GM23338 (cell line): ENCODE measurements at regions not wholly inside any gene's neighbourhood (a gene's known extent, or its start where the extent isn't known, plus 50 kb on each side); places are given as distances from the start of the nearest gene placed in this dataset.

Source experiments
- ATAC-seq: fragments of 200-7000 bp; cut with Tn5 transposase; 3 replicates; pipeline ENCODE4 v1.9.1; 2020
- DNase-seq: peaks from one replicate; pipeline ENCODE4 v3.0.0-alpha.2; 2015; ENCODE audit warnings: low spot score
- H2AFZ ChIP-seq: fragments of 200-600 bp; sonication (generic); 2 replicates; pipeline ENCODE4 v1.8.0; 2016; ENCODE audit warnings: antibody characterized with exemption, mild to moderate bottlenecking, moderate library complexity
- H3F3A ChIP-seq: fragments of 200-600 bp; sonication (generic); replicated peaks from 2 replicates; pipeline ENCODE4 v1.8.0; 2017; ENCODE audit warnings: antibody characterized with exemption, mixed run types, low read depth
- H3K27ac ChIP-seq: fragments of 200-600 bp; sonication (generic); 2 replicates; pipeline ENCODE4 v1.6.1; 2016; ENCODE audit warnings: low read depth
- H3K27me3 ChIP-seq: fragments of 200-600 bp; sonication (generic); 2 replicates; pipeline ENCODE4 v1.8.0; 2016; ENCODE audit warnings: mild to moderate bottlenecking, mixed run types, moderate library complexity; ENCODE audit not compliant: insufficient read depth
- H3K36me3 ChIP-seq: fragments of 200-600 bp; sonication (generic); 2 replicates; pipeline ENCODE4 v1.8.0; 2016; ENCODE audit warnings: mild to moderate bottlenecking; ENCODE audit not compliant: insufficient read depth
- H3K4me1 ChIP-seq: fragments of 200-600 bp; sonication (generic); 2 replicates; pipeline ENCODE4 v1.8.0; 2016; ENCODE audit warnings: mild to moderate bottlenecking, moderate library complexity; ENCODE audit not compliant: insufficient read depth
- H3K4me2 ChIP-seq: fragments of 200-600 bp; sonication (generic); 2 replicates; pipeline ENCODE4 v1.7.1; 2017; ENCODE audit warnings: mixed run types
- H3K4me3 ChIP-seq: fragments of 200-600 bp; sonication (generic); 2 replicates; pipeline ENCODE4 v1.6.1; 2016; ENCODE audit warnings: mixed run types
- H3K79me2 ChIP-seq: fragments of 200-600 bp; sonication (generic); replicated peaks from 2 replicates; pipeline ENCODE4 v1.8.0; 2017; ENCODE audit warnings: mild to moderate bottlenecking; ENCODE audit not compliant: insufficient read depth
- H3K9me2 ChIP-seq: fragments of 200-600 bp; sonication (generic); 2 replicates; pipeline ENCODE4 v1.8.0; 2017; ENCODE audit not compliant: insufficient read depth
- H4K20me1 ChIP-seq: fragments of 200-600 bp; sonication (generic); replicated peaks from 2 replicates; pipeline ENCODE4 v1.8.0; 2017; ENCODE audit warnings: mild to moderate bottlenecking; ENCODE audit not compliant: insufficient read depth
- H3K27ac Mint-ChIP-seq: 2 replicates; pipeline ENCODE4 v1.8.0; 2020; ENCODE audit warnings: inconsistent platforms, mild to moderate bottlenecking, moderate library complexity, mixed read lengths
- H3K27me3 Mint-ChIP-seq: 3 replicates; pipeline ENCODE4 v1.8.0; 2022; ENCODE audit warnings: low read depth, mild to moderate bottlenecking, moderate library complexity, mixed read lengths, inconsistent platforms; ENCODE audit not compliant: insufficient read depth, poor library complexity
- H3K36me3 Mint-ChIP-seq: 3 replicates; pipeline ENCODE4 v1.8.0; 2021; ENCODE audit warnings: low read depth, mild to moderate bottlenecking, inconsistent platforms, moderate library complexity, mixed read lengths
- H3K4me1 Mint-ChIP-seq: 3 replicates; pipeline ENCODE4 v1.8.0; 2020; ENCODE audit warnings: mild to moderate bottlenecking, inconsistent platforms, mixed read lengths
- H3K4me3 Mint-ChIP-seq: 3 replicates; pipeline ENCODE4 v1.8.0; 2021; ENCODE audit warnings: moderate library complexity, mild to moderate bottlenecking, inconsistent platforms, mixed read lengths
- H3K9me3 Mint-ChIP-seq: 3 replicates; pipeline ENCODE4 v1.8.0; 2020; ENCODE audit warnings: moderate library complexity, mild to moderate bottlenecking, inconsistent platforms, mixed read lengths
- CREB1 ChIP-seq: fragments of 250-450 bp; sonication (Bioruptor Pico); IDR thresholded peaks from 2 replicates; pipeline ENCODE4 v1.5.0; 2020; ENCODE audit warnings: low read depth, mild to moderate bottlenecking, moderate library complexity
- EZH2 ChIP-seq: fragments of 200-600 bp; sonication (generic); IDR thresholded peaks from one replicate; pipeline ENCODE4 v1.8.0; 2017; ENCODE audit warnings: antibody characterized with exemption, mild to moderate bottlenecking, low read depth; ENCODE audit not compliant: unreplicated experiment
- JUNB ChIP-seq: IDR thresholded peaks from one replicate; pipeline ENCODE4 v1.6.1; 2016; ENCODE audit warnings: antibody characterized with exemption; ENCODE audit not compliant: unreplicated experiment
- NANOG ChIP-seq: IDR thresholded peaks from 2 replicates; pipeline ENCODE4 v1.6.1; 2016; ENCODE audit warnings: antibody characterized with exemption, borderline replicate concordance
- ZNF114 ChIP-seq: fragments of 250-450 bp; sonication (Bioruptor Pico); IDR thresholded peaks from 2 replicates; pipeline ENCODE4 v1.5.0; 2020; ENCODE audit warnings: mild to moderate bottlenecking, moderate library complexity
- ZNF462 ChIP-seq: fragments of 250-450 bp; sonication (Bioruptor Pico); IDR thresholded peaks from 2 replicates; pipeline ENCODE4 v1.5.0; 2020; ENCODE audit warnings: mild to moderate bottlenecking, moderate library complexity
- TF ChIP-seq, protein P1 (sequence below): IDR thresholded peaks from one replicate; pipeline ENCODE4 v1.6.1; 2018; ENCODE audit warnings: antibody characterized with exemption; ENCODE audit not compliant: unreplicated experiment

DNA sequence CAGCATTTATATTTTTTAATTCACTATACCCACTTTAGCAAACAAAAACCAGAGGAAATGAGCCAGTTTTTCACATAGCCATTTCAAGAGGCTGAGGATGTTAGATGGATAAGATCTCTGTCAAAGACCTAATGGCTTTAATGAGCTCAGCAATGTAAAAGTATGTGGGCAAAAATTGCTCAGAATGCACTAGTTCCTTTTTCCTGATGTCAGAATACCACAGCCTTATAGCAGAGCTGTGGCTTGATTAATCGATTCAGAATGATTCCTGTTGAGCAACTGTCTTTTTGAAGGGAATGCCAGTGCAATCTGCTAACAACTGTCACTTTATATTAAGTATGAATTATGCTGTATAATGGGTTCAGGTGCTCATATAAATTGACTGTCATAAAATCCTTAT lies 100.6 kb upstream of the HIVEP1 start (continued):
- TF ChIP-seq ZNF462 (CRISPR knock-in tag): no peak

- Histone ChIP-seq H3K4me1 (no peaks in the 10 kb centered on the region), H3K79me2 (no peaks in the 10 kb centered on the region), H4K20me1 (no peaks in the 10 kb centered on the region), H3K4me3 (no peak overlapping the region), H2AFZ (0 out of 2 replicates have a peak overlapping the region, but pooled peaks have one; percentile 1), H3K27me3 (no peaks in the 10 kb centered on the region), H3K27ac (no peak overlapping the region), H3K4me2 (no peak overlapping the region), H3F3A (no peaks in the 10 kb centered on the region), H3K36me3 (no peaks in the 10 kb centered on the region), H3K9me2 (0 out of 2 replicates have a peak, but pooled peaks cover 5% of the 10 kb centered on the region)
- H3K36me3 Mint-ChIP-seq: peaks cover 16% of the 10 kb centered on the region
- no peak overlapping the region for H3K4me3 Mint-ChIP-seq
- DNase-seq (no peak), ATAC-seq (no peak)
- peaks cover 2% of the 10 kb centered on the region for H3K27me3 Mint-ChIP-seq
- H3K9me3 Mint-ChIP-seq: peaks cover 16% of the 10 kb centered on the region
- H3K27ac Mint-ChIP-seq: no peak overlapping the region
- H3K4me1 Mint-ChIP-seq: no peaks in the 10 kb centered on the region
- TF ChIP-seq NANOG (no peak), JUNB (no peak), CREB1 (CRISPR knock-in tag) (no peak), EZH2 (no peak), ZNF114 (no peak)
- TF ChIP-seq, protein P1, sequence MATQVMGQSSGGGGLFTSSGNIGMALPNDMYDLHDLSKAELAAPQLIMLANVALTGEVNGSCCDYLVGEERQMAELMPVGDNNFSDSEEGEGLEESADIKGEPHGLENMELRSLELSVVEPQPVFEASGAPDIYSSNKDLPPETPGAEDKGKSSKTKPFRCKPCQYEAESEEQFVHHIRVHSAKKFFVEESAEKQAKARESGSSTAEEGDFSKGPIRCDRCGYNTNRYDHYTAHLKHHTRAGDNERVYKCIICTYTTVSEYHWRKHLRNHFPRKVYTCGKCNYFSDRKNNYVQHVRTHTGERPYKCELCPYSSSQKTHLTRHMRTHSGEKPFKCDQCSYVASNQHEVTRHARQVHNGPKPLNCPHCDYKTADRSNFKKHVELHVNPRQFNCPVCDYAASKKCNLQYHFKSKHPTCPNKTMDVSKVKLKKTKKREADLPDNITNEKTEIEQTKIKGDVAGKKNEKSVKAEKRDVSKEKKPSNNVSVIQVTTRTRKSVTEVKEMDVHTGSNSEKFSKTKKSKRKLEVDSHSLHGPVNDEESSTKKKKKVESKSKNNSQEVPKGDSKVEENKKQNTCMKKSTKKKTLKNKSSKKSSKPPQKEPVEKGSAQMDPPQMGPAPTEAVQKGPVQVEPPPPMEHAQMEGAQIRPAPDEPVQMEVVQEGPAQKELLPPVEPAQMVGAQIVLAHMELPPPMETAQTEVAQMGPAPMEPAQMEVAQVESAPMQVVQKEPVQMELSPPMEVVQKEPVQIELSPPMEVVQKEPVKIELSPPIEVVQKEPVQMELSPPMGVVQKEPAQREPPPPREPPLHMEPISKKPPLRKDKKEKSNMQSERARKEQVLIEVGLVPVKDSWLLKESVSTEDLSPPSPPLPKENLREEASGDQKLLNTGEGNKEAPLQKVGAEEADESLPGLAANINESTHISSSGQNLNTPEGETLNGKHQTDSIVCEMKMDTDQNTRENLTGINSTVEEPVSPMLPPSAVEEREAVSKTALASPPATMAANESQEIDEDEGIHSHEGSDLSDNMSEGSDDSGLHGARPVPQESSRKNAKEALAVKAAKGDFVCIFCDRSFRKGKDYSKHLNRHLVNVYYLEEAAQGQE: no peak
Measured at GRCh38 chr6:11909696-11910132, 102.4 kb upstream of the HIVEP1 start.
